GM23338 (cell line): ENCODE measurements at regions not wholly inside any gene's neighbourhood (a gene's known extent, or its start where the extent isn't known, plus 50 kb on each side); places are given as distances from the start of the nearest gene placed in this dataset.

Experiments
- ATAC-seq: fragments of 200-7000 bp; cut with Tn5 transposase; 3 replicates; pipeline ENCODE4 v1.9.1; 2020
- DNase-seq: peaks from one replicate; pipeline ENCODE4 v3.0.0-alpha.2; 2015; ENCODE audit warnings: low spot score
- H2AFZ ChIP-seq: fragments of 200-600 bp; sonication (generic); 2 replicates; pipeline ENCODE4 v1.8.0; 2016; ENCODE audit warnings: antibody characterized with exemption, mild to moderate bottlenecking, moderate library complexity
- H3F3A ChIP-seq: fragments of 200-600 bp; sonication (generic); replicated peaks from 2 replicates; pipeline ENCODE4 v1.8.0; 2017; ENCODE audit warnings: antibody characterized with exemption, mixed run types, low read depth
- H3K27ac ChIP-seq: fragments of 200-600 bp; sonication (generic); 2 replicates; pipeline ENCODE4 v1.6.1; 2016; ENCODE audit warnings: low read depth
- H3K27me3 ChIP-seq: fragments of 200-600 bp; sonication (generic); 2 replicates; pipeline ENCODE4 v1.8.0; 2016; ENCODE audit warnings: mild to moderate bottlenecking, mixed run types, moderate library complexity; ENCODE audit not compliant: insufficient read depth
- H3K36me3 ChIP-seq: fragments of 200-600 bp; sonication (generic); 2 replicates; pipeline ENCODE4 v1.8.0; 2016; ENCODE audit warnings: mild to moderate bottlenecking; ENCODE audit not compliant: insufficient read depth
- H3K4me1 ChIP-seq: fragments of 200-600 bp; sonication (generic); 2 replicates; pipeline ENCODE4 v1.8.0; 2016; ENCODE audit warnings: mild to moderate bottlenecking, moderate library complexity; ENCODE audit not compliant: insufficient read depth
- H3K4me2 ChIP-seq: fragments of 200-600 bp; sonication (generic); 2 replicates; pipeline ENCODE4 v1.7.1; 2017; ENCODE audit warnings: mixed run types
- H3K4me3 ChIP-seq: fragments of 200-600 bp; sonication (generic); 2 replicates; pipeline ENCODE4 v1.6.1; 2016; ENCODE audit warnings: mixed run types
- H3K79me2 ChIP-seq: fragments of 200-600 bp; sonication (generic); replicated peaks from 2 replicates; pipeline ENCODE4 v1.8.0; 2017; ENCODE audit warnings: mild to moderate bottlenecking; ENCODE audit not compliant: insufficient read depth
- H3K9me2 ChIP-seq: fragments of 200-600 bp; sonication (generic); 2 replicates; pipeline ENCODE4 v1.8.0; 2017; ENCODE audit not compliant: insufficient read depth
- H4K20me1 ChIP-seq: fragments of 200-600 bp; sonication (generic); replicated peaks from 2 replicates; pipeline ENCODE4 v1.8.0; 2017; ENCODE audit warnings: mild to moderate bottlenecking; ENCODE audit not compliant: insufficient read depth
- H3K27ac Mint-ChIP-seq: 2 replicates; pipeline ENCODE4 v1.8.0; 2020; ENCODE audit warnings: inconsistent platforms, mild to moderate bottlenecking, moderate library complexity, mixed read lengths
- H3K27me3 Mint-ChIP-seq: 3 replicates; pipeline ENCODE4 v1.8.0; 2022; ENCODE audit warnings: low read depth, mild to moderate bottlenecking, moderate library complexity, mixed read lengths, inconsistent platforms; ENCODE audit not compliant: insufficient read depth, poor library complexity
- H3K36me3 Mint-ChIP-seq: 3 replicates; pipeline ENCODE4 v1.8.0; 2021; ENCODE audit warnings: low read depth, mild to moderate bottlenecking, inconsistent platforms, moderate library complexity, mixed read lengths
- H3K4me1 Mint-ChIP-seq: 3 replicates; pipeline ENCODE4 v1.8.0; 2020; ENCODE audit warnings: mild to moderate bottlenecking, inconsistent platforms, mixed read lengths
- H3K4me3 Mint-ChIP-seq: 3 replicates; pipeline ENCODE4 v1.8.0; 2021; ENCODE audit warnings: moderate library complexity, mild to moderate bottlenecking, inconsistent platforms, mixed read lengths
- H3K9me3 Mint-ChIP-seq: 3 replicates; pipeline ENCODE4 v1.8.0; 2020; ENCODE audit warnings: moderate library complexity, mild to moderate bottlenecking, inconsistent platforms, mixed read lengths
- EZH2 ChIP-seq: fragments of 200-600 bp; sonication (generic); IDR thresholded peaks from one replicate; pipeline ENCODE4 v1.8.0; 2017; ENCODE audit warnings: antibody characterized with exemption, mild to moderate bottlenecking, low read depth; ENCODE audit not compliant: unreplicated experiment
- EZH2phosphoT487 ChIP-seq: fragments of 200-600 bp; sonication (generic); IDR thresholded peaks from one replicate; pipeline ENCODE4 v1.8.1; 2018; ENCODE audit warnings: antibody characterized with exemption; ENCODE audit not compliant: unreplicated experiment
- JUNB ChIP-seq: IDR thresholded peaks from one replicate; pipeline ENCODE4 v1.6.1; 2016; ENCODE audit warnings: antibody characterized with exemption; ENCODE audit not compliant: unreplicated experiment
- NANOG ChIP-seq: IDR thresholded peaks from 2 replicates; pipeline ENCODE4 v1.6.1; 2016; ENCODE audit warnings: antibody characterized with exemption, borderline replicate concordance
- POLR2AphosphoS5 ChIP-seq: IDR thresholded peaks from 2 replicates; pipeline ENCODE4 v1.6.1; 2016; ENCODE audit warnings: antibody characterized with exemption, low read depth
- REST ChIP-seq: IDR thresholded peaks from one replicate; pipeline ENCODE4 v1.6.1; 2018; ENCODE audit warnings: antibody characterized with exemption; ENCODE audit not compliant: unreplicated experiment
- STAT1 ChIP-seq: IDR thresholded peaks from one replicate; pipeline ENCODE4 v1.6.1; 2016; ENCODE audit warnings: antibody characterized with exemption; ENCODE audit not compliant: unreplicated experiment
- ZNF114 ChIP-seq: fragments of 250-450 bp; sonication (Bioruptor Pico); IDR thresholded peaks from 2 replicates; pipeline ENCODE4 v1.5.0; 2020; ENCODE audit warnings: mild to moderate bottlenecking, moderate library complexity
- TF ChIP-seq, protein P1 (sequence below): fragments of 250-450 bp; sonication (Bioruptor Pico); IDR thresholded peaks from 2 replicates; pipeline ENCODE4 v1.5.0; 2020; ENCODE audit warnings: mild to moderate bottlenecking, moderate library complexity

- Histone ChIP-seq H3K27ac (no peak overlapping the region), H3K79me2 (no peaks in the 10 kb centered on the region), H2AFZ (0 out of 2 replicates have a peak overlapping the region, but pooled peaks have one; percentile 32), H3F3A (no peaks in the 10 kb centered on the region), H3K27me3 (no peaks in the 10 kb centered on the region), H3K4me1 (no peaks in the 10 kb centered on the region), H4K20me1 (no peaks in the 10 kb centered on the region), H3K4me3 (no peak overlapping the region), H3K36me3 (no peaks in the 10 kb centered on the region), H3K9me2 (no peaks in the 10 kb centered on the region), H3K4me2 (no peak overlapping the region)
- DNase-seq, result peak; percentile 58
- peak overlapping the region; percentile 81; the same call in 1 of the 2 replicates for H3K27ac Mint-ChIP-seq
- H3K27me3 Mint-ChIP-seq, result peaks cover 4% of the 10 kb centered on the region
- no peak overlapping the region for H3K4me3 Mint-ChIP-seq
- H3K4me1 Mint-ChIP-seq, result peaks cover 7% of the 10 kb centered on the region; the same call in 1 of the 3 replicates
- no peak; the same call in 2 of the 3 replicates for ATAC-seq
- peaks cover 6% of the 10 kb centered on the region; the same call in 2 of the 3 replicates for H3K9me3 Mint-ChIP-seq
- no peaks in the 10 kb centered on the region for H3K36me3 Mint-ChIP-seq
- no peak for TF ChIP-seq EZH2
- TF ChIP-seq EZH2phosphoT487, result no peak
- no peak for TF ChIP-seq ZNF114 (CRISPR knock-in tag)
- TF ChIP-seq REST, result no peak
- TF ChIP-seq NANOG, result no peak
- no peak for TF ChIP-seq JUNB
- no peak for TF ChIP-seq POLR2AphosphoS5
- TF ChIP-seq STAT1, result no peak
- TF ChIP-seq, protein P1, sequence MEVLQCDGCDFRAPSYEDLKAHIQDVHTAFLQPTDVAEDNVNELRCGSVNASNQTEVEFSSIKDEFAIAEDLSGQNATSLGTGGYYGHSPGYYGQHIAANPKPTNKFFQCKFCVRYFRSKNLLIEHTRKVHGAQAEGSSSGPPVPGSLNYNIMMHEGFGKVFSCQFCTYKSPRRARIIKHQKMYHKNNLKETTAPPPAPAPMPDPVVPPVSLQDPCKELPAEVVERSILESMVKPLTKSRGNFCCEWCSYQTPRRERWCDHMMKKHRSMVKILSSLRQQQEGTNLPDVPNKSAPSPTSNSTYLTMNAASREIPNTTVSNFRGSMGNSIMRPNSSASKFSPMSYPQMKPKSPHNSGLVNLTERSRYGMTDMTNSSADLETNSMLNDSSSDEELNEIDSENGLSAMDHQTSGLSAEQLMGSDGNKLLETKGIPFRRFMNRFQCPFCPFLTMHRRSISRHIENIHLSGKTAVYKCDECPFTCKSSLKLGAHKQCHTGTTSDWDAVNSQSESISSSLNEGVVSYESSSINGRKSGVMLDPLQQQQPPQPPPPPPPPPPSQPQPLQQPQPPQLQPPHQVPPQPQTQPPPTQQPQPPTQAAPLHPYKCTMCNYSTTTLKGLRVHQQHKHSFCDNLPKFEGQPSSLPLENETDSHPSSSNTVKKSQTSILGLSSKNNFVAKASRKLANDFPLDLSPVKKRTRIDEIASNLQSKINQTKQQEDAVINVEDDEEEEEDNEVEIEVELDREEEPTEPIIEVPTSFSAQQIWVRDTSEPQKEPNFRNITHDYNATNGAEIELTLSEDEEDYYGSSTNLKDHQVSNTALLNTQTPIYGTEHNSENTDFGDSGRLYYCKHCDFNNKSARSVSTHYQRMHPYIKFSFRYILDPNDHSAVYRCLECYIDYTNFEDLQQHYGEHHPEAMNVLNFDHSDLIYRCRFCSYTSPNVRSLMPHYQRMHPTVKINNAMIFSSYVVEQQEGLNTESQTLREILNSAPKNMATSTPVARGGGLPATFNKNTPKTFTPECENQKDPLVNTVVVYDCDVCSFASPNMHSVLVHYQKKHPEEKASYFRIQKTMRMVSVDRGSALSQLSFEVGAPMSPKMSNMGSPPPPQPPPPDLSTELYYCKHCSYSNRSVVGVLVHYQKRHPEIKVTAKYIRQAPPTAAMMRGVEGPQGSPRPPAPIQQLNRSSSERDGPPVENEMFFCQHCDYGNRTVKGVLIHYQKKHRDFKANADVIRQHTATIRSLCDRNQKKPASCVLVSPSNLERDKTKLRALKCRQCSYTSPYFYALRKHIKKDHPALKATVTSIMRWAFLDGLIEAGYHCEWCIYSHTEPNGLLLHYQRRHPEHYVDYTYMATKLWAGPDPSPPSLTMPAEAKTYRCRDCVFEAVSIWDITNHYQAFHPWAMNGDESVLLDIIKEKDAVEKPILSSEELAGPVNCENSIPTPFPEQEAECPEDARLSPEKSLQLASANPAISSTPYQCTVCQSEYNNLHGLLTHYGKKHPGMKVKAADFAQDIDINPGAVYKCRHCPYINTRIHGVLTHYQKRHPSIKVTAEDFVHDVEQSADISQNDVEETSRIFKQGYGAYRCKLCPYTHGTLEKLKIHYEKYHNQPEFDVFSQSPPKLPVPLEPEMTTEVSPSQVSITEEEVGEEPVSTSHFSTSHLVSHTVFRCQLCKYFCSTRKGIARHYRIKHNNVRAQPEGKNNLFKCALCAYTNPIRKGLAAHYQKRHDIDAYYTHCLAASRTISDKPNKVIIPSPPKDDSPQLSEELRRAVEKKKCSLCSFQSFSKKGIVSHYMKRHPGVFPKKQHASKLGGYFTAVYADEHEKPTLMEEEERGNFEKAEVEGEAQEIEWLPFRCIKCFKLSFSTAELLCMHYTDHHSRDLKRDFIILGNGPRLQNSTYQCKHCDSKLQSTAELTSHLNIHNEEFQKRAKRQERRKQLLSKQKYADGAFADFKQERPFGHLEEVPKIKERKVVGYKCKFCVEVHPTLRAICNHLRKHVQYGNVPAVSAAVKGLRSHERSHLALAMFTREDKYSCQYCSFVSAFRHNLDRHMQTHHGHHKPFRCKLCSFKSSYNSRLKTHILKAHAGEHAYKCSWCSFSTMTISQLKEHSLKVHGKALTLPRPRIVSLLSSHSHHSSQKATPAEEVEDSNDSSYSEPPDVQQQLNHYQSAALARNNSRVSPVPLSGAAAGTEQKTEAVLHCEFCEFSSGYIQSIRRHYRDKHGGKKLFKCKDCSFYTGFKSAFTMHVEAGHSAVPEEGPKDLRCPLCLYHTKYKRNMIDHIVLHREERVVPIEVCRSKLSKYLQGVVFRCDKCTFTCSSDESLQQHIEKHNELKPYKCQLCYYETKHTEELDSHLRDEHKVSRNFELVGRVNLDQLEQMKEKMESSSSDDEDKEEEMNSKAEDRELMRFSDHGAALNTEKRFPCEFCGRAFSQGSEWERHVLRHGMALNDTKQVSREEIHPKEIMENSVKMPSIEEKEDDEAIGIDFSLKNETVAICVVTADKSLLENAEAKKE (CRISPR knock-in tag), result no peak
These were observed 66.4 kb upstream of the MAP1LC3B2 start for GRCh38 chr12:116492703-116493324.
